Bronchial epithelial cell (primary cell): ENCODE measurements at regions not wholly inside any gene's neighbourhood (a gene's known extent, or its start where the extent isn't known, plus 50 kb on each side); places are given as distances from the start of the nearest gene placed in this dataset.

Experiments used
- DNase-seq: peaks from one replicate; pipeline ENCODE4 v3.0.0-alpha.2; 2010; ENCODE audit warnings: low read depth
- FAIRE-seq: peaks from 2 replicates; lab custom pipeline; 2011; peaks lifted over from hg19 to GRCh38; lab: Jason Lieb, UNC
- H3K27me3 ChIP-seq: 2 replicates; pipeline ENCODE4 v1.5.1; 2011; ENCODE audit warnings: low read length; ENCODE audit not compliant: control insufficient read depth, insufficient read depth
- H3K36me3 ChIP-seq: 2 replicates; pipeline ENCODE4 v1.5.1; 2011; ENCODE audit warnings: low read length; ENCODE audit not compliant: control insufficient read depth, insufficient read depth
- H3K4me3 ChIP-seq: 2 replicates; pipeline ENCODE4 v1.5.1; 2011; ENCODE audit warnings: mild to moderate bottlenecking, low read depth, low read length, control low read depth
- CTCF ChIP-seq: IDR thresholded peaks from 2 replicates; pipeline ENCODE4 v1.5.1; 2011; ENCODE audit warnings: mild to moderate bottlenecking, moderate library complexity, low read length, control low read depth, inconsistent platforms; ENCODE audit not compliant: insufficient read depth, severe bottlenecking

GRCh38 chr2:181149056-181149455, 168.7 kb downstream of the UBE2E3 start:
- no peak for DNase-seq
- TF ChIP-seq CTCF: no peak
- no peaks in the 10 kb centered on the region for H3K27me3 ChIP-seq
- no peaks in the 10 kb centered on the region for H3K36me3 ChIP-seq
- FAIRE-seq: no peak
- no peak overlapping the region for H3K4me3 ChIP-seq

DNA sequence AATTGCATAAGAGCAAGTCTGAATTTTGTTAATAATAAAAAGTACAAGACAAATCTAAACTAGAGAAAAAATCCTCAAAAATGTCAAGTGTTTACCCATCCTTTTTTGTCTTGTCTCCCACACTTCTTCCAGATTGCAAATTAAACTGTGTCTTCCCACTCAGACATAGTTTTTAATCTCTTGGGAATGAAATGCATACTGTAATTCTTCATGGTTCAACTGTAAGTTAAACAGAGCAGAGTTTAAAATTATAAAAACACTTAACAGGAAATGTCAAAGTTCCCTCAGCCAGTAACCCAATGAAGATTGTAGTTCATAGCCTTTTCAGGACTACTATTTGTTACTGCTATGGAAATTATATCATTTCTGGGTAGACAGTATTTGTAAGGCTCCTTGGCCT, 171.8 kb downstream of the UBE2E3 start:
- no peak for FAIRE-seq
- no peaks in the 10 kb centered on the region for H3K36me3 ChIP-seq
- H3K4me3 ChIP-seq: no peak overlapping the region
- H3K27me3 ChIP-seq: no peaks in the 10 kb centered on the region
- DNase-seq: no peak
- no peak for TF ChIP-seq CTCF

- FAIRE-seq: no peak
These were observed 172.3 kb downstream of the UBE2E3 start for GRCh38 chr2:181152701-181153100.

GRCh38 chr2:181153886-181154285, 173.5 kb downstream of the UBE2E3 start:
- no peak for TF ChIP-seq CTCF
- DNase-seq: no peak
- H3K4me3 ChIP-seq: no peak overlapping the region
- FAIRE-seq: no peak
- H3K36me3 ChIP-seq: no peaks in the 10 kb centered on the region
- H3K27me3 ChIP-seq: no peaks in the 10 kb centered on the region

More at GRCh38 chr2:181152701-181153100, 172.3 kb downstream of the UBE2E3 start:
- TF ChIP-seq CTCF: no peak
- Histone ChIP-seq H3K27me3 (no peaks in the 10 kb centered on the region), H3K4me3 (no peak overlapping the region), H3K36me3 (no peaks in the 10 kb centered on the region)
- DNase-seq: no peak

GRCh38 chr2:181157326-181157725, 176.9 kb downstream of the UBE2E3 start:
- no peaks in the 10 kb centered on the region for H3K27me3 ChIP-seq
- DNase-seq (no peak), FAIRE-seq (no peak)
- no peak overlapping the region for H3K4me3 ChIP-seq
- TF ChIP-seq CTCF: no peak
- no peaks in the 10 kb centered on the region for H3K36me3 ChIP-seq

- FAIRE-seq (no peak), DNase-seq (no peak)
- Histone ChIP-seq H3K36me3 (no peaks in the 10 kb centered on the region), H3K4me3 (no peak overlapping the region), H3K27me3 (no peaks in the 10 kb centered on the region)
- TF ChIP-seq CTCF: no peak
These were observed 178.0 kb downstream of the UBE2E3 start for GRCh38 chr2:181158427-181158826.
